ENCODE measurements at regions not wholly inside any gene's neighbourhood (a gene's known extent, or its start where the extent isn't known, plus 50 kb on each side); places are given as distances from the start of the nearest gene placed in this dataset.

GRCh38 chr3:73216310-73216709, 154.9 kb downstream of the EBLN2 start:
- Mint-ChIP-seq H3K36me3 (ENCODE audit: low read depth) (no peaks in the 10 kb centered on the region), H3K4me3 (no peak overlapping the region), H3K27ac (no peak overlapping the region), H3K9me3 (peaks cover 7% of the 10 kb centered on the region), H3K4me1 (no peaks in the 10 kb centered on the region), H3K27me3 (ENCODE audit: insufficient read depth) (no peaks in the 10 kb centered on the region)
- Histone ChIP-seq H3K27me3 (ENCODE audit: control insufficient read depth, insufficient read depth, low read length, poor library complexity, severe bottlenecking) (no peaks in the 10 kb centered on the region), H3K9ac (ENCODE audit: extremely low read depth, low read length, poor library complexity, severe bottlenecking) (no peak overlapping the region), H3K4me1 (ENCODE audit: control insufficient read depth, insufficient read depth, low read length) (no peaks in the 10 kb centered on the region), H3K27ac (ENCODE audit: low read depth, low read length) (no peak overlapping the region), H3K36me3 (ENCODE audit: control insufficient read depth, insufficient read depth, low read length) (no peaks in the 10 kb centered on the region), H3K9me3 (ENCODE audit: control insufficient read depth, low read length) (no peaks in the 10 kb centered on the region), H3K4me3 (ENCODE audit: low read length) (no peak overlapping the region)
- DNase-seq, result no peak
- TF ChIP-seq CTCF (conservative IDR thresholded peaks at IDR 0.05), result no peak
- 89% methylated on average over 1 of the region's 1 CpG; no CpG with 5 or more reads in 1 of the 2 experiments for WGBS, 2 experiments (ENCODE audit: insufficient coverage in 1 of 2, insufficient read length in 1 of 2)

GRCh38 chr3:73222126-73222525, 160.7 kb downstream of the EBLN2 start:
- DNase-seq, result no peak
- Histone ChIP-seq H3K9ac (ENCODE audit: extremely low read depth, low read length, poor library complexity, severe bottlenecking) (no peak overlapping the region), H3K27ac (ENCODE audit: low read depth, low read length) (no peak overlapping the region), H3K4me3 (ENCODE audit: low read length) (no peak overlapping the region), H3K9me3 (ENCODE audit: control insufficient read depth, low read length) (no peaks in the 10 kb centered on the region), H3K27me3 (ENCODE audit: control insufficient read depth, insufficient read depth, low read length, poor library complexity, severe bottlenecking) (no peaks in the 10 kb centered on the region), H3K4me1 (ENCODE audit: control insufficient read depth, insufficient read depth, low read length) (no peaks in the 10 kb centered on the region), H3K36me3 (ENCODE audit: control insufficient read depth, insufficient read depth, low read length) (no peaks in the 10 kb centered on the region)
- Mint-ChIP-seq H3K27me3 (ENCODE audit: insufficient read depth) (no peaks in the 10 kb centered on the region), H3K4me1 (peaks cover 13% of the 10 kb centered on the region), H3K9me3 (no peaks in the 10 kb centered on the region), H3K4me3 (no peak overlapping the region), H3K27ac (no peak overlapping the region), H3K36me3 (ENCODE audit: low read depth) (no peaks in the 10 kb centered on the region)
- 82 to 96% methylated on average over 3 of the region's 4 CpGs for WGBS, 2 experiments (ENCODE audit: insufficient coverage in 1 of 2, insufficient read length in 1 of 2)
- no peak for TF ChIP-seq CTCF (conservative IDR thresholded peaks at IDR 0.05)

- no peak overlapping the region for H3K4me3 Mint-ChIP-seq
- Histone ChIP-seq H3K4me3 (ENCODE audit: low read length) (no peak overlapping the region), H3K27me3 (ENCODE audit: control insufficient read depth, insufficient read depth, low read length, poor library complexity, severe bottlenecking) (no peaks in the 10 kb centered on the region), H3K9me3 (ENCODE audit: control insufficient read depth, low read length) (no peaks in the 10 kb centered on the region), H3K27ac (ENCODE audit: low read depth, low read length) (no peak overlapping the region), H3K4me1 (ENCODE audit: control insufficient read depth, insufficient read depth, low read length) (no peaks in the 10 kb centered on the region), H3K9ac (ENCODE audit: extremely low read depth, low read length, poor library complexity, severe bottlenecking) (no peak overlapping the region), H3K36me3 (ENCODE audit: control insufficient read depth, insufficient read depth, low read length) (no peaks in the 10 kb centered on the region)
- no peaks in the 10 kb centered on the region for H3K27me3 Mint-ChIP-seq (ENCODE audit: insufficient read depth)
- no peaks in the 10 kb centered on the region for H3K36me3 Mint-ChIP-seq (ENCODE audit: low read depth)
- no peak for DNase-seq
- H3K9me3 Mint-ChIP-seq, result no peaks in the 10 kb centered on the region
- no peak overlapping the region for H3K27ac Mint-ChIP-seq
- no peak for TF ChIP-seq CTCF (conservative IDR thresholded peaks at IDR 0.05)
- H3K4me1 Mint-ChIP-seq, result peaks cover 13% of the 10 kb centered on the region
- 87 to 92% methylated on average over 7 to 8 of the region's 8 CpGs for WGBS, 2 experiments (ENCODE audit: insufficient coverage in 1 of 2, insufficient read length in 1 of 2)
Observed at GRCh38 chr3:73225146-73225855, 163.8 kb downstream of the EBLN2 start.
